ENCODE measurements at regions not wholly inside any gene's neighbourhood (a gene's known extent, or its start where the extent isn't known, plus 50 kb on each side); places are given as distances from the start of the nearest gene placed in this dataset.
"Not testable (repeated sequence)": the region's sequence is repeated elsewhere in the genome, so short reads cannot be mapped to it uniquely, and the experiment has no call there.

- no peak for DNase-seq (ENCODE audit: low spot score)
Measured at GRCh38 chr7:19533266-19533665, 175.6 kb downstream of the POLR1F start.

DNA sequence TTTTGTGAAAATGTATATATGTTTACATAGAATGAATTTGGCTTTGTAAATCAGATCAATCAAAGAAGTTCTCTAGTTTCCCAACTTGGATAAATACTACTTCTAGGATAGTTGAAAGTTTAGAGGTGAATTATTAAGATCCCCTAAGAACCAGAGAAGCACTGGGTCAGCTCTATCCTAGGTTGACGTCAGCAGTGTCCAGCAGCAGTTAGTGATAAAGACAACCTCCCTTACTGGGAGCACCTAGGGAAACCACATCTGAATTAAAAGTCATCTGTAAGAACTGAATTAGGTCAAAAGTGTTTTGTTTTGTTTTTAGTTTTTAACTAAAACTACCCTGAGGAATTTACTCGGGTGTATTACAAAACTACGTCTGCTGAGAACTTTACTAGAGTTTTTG is 178.0 kb downstream of the POLR1F start:
- DNase-seq (ENCODE audit: low spot score): no peak

- no peak for DNase-seq (ENCODE audit: low spot score)
Measured at GRCh38 chr7:19530261-19530660, 178.6 kb downstream of the POLR1F start.

DNA sequence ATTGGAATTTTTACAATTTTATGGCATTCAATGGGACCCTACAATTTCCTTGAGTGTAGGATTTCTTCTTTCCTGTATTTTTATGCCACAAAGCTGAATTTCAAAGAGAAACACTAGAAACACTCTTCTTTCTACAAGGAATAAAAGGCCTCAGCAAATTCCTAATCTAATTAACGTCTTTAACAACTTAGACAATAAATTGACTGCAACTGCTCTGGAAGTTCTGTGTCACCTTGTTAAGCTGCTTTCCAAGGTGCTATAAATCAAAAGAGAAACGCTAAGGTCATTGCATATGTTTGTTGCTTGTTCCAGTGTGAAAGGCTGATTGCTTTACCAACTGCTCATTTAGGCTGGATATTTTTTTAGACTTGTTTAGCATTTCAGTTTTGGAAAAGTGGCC is 182.2 kb downstream of the POLR1F start:
- peak; percentile 27 for DNase-seq (ENCODE audit: low spot score)

GRCh38 chr7:19522486-19522885 is 186.4 kb downstream of the POLR1F start:
- DNase-seq (ENCODE audit: low spot score): peak; percentile 66

DNA sequence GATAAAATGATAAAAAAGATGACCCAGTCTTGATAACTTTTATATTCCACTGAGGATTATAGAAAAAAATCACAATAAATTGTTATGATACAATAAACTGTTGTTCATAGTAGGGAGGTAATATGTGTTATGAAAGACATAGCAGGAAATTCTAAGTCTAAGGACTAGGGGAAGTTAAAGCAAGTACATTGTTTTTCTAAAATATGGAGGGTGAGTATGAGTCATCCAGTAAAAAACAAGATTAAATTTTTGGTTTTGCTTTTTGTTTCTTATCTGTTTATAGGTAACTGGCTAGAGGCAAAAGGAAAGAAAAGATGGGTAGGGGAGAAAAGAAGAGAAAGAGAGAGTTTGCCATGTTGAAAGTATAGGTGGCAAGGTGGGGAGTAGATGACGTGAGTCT is 188.4 kb downstream of the POLR1F start:
- peak; percentile 50 for DNase-seq (ENCODE audit: low spot score)

GRCh38 chr7:19519443-19520021 is 189.3 kb downstream of the POLR1F start:
- DNase-seq (ENCODE audit: low spot score): peak; percentile 62

DNA sequence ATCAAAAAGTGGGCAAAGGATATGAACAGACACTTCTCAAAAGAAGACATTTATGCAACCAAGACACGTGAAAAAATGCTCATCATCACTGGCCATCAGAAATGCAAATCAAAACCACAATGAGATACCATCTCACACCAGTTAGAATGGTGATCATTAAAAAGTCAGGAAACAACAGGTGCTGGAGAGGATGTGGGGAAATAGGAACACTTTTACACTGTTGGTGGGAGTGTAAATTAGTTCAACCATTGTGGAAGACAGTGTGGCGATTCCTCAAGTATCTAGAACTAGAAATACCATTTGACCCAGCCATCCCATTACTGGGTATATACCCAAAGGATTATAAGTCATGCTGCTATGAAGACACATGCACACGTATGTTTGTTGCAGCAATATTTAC is 191.3 kb downstream of the POLR1F start:
- DNase-seq (ENCODE audit: low spot score): not testable (repeated sequence)

DNA sequence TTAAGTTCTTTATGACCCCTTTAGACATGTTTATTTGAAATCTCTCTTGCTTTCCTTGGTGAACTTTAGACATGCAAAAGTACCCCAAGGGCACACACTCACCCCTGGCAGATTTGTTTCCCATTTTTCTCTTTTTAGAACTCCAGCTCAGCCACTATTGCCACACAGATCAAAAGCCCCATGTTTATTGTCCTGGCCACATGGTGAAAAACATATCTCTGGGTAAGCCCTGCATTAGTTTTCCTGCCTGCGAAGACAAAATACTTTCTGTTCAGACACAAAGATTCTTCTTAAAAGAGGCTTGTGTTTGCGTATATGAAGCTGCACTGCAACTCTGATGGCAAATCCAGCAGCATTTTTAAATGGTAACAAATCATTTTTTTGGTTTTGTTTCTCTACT is 200.0 kb downstream of the POLR1F start:
- DNase-seq (ENCODE audit: low spot score): no peak

DNA sequence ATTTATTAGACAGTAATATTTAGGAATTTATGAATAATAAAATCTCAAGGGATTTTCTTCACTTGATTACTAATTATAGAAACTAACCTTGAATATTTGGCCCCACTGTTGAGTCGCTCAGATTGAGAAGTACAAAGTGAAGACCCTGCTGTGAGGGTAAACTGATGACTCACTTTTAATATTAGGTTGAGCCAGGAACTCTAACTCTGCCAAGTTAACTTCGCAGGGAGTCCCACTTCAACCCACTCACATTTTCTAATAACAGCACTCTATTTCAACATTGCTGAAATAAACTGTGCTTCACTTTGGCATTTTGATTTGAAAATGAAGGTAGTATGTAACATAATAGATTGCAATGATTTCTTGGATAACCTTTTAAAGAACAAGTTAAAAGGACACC is 200.7 kb downstream of the POLR1F start:
- no peak for DNase-seq (ENCODE audit: low spot score)

DNA sequence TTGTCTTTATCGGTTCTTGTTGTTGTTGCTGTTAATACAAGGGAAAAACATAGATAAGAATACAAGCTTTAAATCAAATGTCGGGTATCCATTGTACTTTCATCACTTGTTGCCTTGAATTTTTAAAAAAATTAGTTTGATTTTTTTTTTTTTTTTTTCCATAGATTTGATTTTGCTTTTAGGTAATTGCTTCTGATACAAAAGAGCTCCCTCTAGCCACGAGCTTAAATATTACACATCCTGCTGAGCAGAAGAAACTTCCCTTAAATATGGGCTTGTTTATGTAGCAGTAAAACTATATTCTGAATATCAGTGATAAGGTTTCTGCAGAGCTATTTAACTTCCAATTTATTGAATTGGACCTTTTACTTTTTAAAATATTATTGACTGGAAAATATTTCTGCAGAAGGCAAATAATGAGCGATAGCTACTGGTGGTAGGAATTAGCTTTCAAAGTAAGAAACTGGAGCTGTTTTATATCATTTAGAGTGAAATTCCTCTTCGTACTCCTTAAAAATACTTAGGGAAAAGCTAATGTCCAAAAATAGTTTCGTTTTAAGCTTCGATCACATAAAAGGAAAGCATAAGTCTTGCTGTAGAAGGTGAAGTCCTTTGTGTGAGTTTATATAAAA is 216.9 kb downstream of the POLR1F start:
- peak; percentile 50 for DNase-seq (ENCODE audit: low spot score)

- no peak for DNase-seq (ENCODE audit: low spot score)
Measured at GRCh38 chr7:19491371-19491770, 217.5 kb downstream of the POLR1F start.

GRCh38 chr7:19489162-19489820 is 219.5 kb downstream of the POLR1F start:
- no peak for DNase-seq (ENCODE audit: low spot score)

DNA sequence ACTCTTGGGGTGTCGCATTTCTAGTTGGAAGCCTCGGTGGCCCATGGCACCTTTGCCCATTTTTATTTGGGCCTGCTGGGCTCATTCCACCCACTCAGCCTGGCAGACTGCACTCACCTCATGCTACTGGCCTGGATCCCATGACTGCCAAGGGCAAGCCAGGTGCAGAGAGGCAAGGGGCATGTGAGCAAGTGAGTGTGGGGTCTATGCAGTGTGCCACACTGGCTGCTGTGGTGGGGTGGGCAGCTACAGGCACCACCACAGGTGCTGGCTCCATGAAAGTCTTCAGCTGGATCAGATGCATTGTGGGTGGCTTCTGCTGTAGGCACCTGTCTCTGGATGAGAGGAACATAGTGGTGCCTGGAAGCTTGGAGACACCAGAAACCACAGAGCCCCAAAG is 220.8 kb downstream of the POLR1F start:
- DNase-seq (ENCODE audit: low spot score): no peak

GRCh38 chr7:19482628-19483027 is 226.2 kb downstream of the POLR1F start:
- no peak for DNase-seq (ENCODE audit: low spot score)

- DNase-seq (ENCODE audit: low spot score): no peak
Measured at GRCh38 chr7:19480383-19480782, 228.5 kb downstream of the POLR1F start.

DNA sequence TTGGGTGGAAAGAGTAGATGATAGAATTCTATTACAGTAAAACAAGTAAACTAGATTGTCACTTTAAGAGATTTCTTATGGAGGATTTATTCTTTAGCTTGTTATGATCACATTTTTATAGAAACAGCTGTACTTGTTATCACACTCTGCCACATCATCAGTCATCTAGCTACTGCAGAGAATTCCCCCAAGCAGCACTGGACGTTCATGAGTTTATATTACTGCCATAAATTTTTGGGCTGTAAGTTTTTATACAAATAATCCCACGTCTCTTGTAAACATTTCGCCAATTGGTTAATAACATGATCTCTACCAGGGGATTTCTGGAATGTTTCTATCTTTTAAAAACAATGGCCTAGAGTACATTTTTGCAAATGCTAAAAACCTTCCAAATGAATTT is 238.8 kb downstream of the POLR1F start:
- DNase-seq (ENCODE audit: low spot score): no peak

DNA sequence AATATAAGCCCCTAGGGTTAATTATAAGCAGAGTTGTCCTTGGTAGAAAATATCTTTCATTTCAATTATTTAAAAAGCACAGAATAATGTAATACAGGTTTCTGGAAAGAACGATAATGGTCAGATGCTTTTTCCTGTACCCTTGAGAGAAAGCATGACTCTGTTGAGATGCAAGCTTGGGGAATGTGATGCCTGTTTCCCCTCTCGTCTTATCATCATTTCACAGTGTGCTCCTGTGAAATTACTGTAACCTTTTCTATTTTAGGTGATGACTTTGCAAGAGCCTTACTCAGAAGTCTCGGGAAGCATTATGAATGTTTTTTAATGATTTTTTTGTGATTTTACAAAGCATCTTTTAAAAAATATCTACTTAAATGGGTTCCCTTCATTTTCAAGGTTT is 243.0 kb downstream of the POLR1F start:
- DNase-seq (ENCODE audit: low spot score): no peak

- no peak for DNase-seq (ENCODE audit: low spot score)
Measured at GRCh38 chr7:19464751-19465150, 244.1 kb downstream of the POLR1F start.

- DNase-seq (ENCODE audit: low spot score): no peak
Measured at GRCh38 chr7:19464241-19464640, 244.6 kb downstream of the POLR1F start.

GRCh38 chr7:19463581-19463980 is 245.3 kb downstream of the POLR1F start:
- no peak for DNase-seq (ENCODE audit: low spot score)

- DNase-seq (ENCODE audit: low spot score): no peak
Measured at GRCh38 chr7:19455623-19456022, 253.2 kb downstream of the POLR1F start.

DNA sequence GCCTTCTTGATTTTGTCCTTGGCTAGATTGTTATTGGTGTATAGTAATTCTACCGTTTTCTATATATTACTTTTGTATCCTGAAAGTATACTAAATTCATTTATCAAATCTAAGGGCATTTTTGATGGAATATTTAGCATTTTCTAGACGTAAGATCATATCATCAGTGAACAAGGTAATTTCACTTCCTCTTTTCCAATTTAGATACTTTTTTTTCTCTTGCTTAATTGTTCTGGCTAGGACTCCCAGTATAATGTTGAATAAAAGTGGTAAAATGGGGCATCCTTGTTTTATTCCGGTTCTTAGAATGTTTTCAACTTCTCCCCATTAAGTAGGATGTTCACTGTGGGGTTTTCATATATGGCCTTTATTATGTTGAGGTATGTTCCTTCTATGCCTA is 260.7 kb downstream of the POLR1F start:
- no peak for DNase-seq (ENCODE audit: low spot score)

All from A172 (cell line).